CD14-positive monocyte (primary cell): ENCODE measurements at regions not wholly inside any gene's neighbourhood (a gene's known extent, or its start where the extent isn't known, plus 50 kb on each side); places are given as distances from the start of the nearest gene placed in this dataset.
"Not testable (repeated sequence)": the region's sequence is repeated elsewhere in the genome, so short reads cannot be mapped to it uniquely, and the experiment has no call there.

Source experiments
- DNase-seq, 3 donors: peaks; one replicate each; pipeline ENCODE4 v3.0.0-alpha.2; 2011 to 2022
- H2AFZ ChIP-seq: 2 replicates; pipeline ENCODE4 v1.6.0; 2012; ENCODE audit warnings: mild to moderate bottlenecking, low read depth, low read length, inconsistent platforms; ENCODE audit not compliant: insufficient read depth, poor library complexity, severe bottlenecking
- H3K27ac ChIP-seq, 2 donors: 1 replicate in 1 of 2; 2 replicates in 1 of 2; pipeline ENCODE4 v1.5.1; 2012 to 2013; ENCODE audit warnings: low read length in 2 of 2, control low read depth in 1 of 2, inconsistent platforms in 1 of 2, low read depth in 1 of 2, mild to moderate bottlenecking in 1 of 2
- H3K27me3 ChIP-seq, 2 donors: one replicate each; pipeline versions ENCODE4 v1.6.0 to v1.6.1; 2011 to 2013; ENCODE audit warnings: low read length in 2 of 2; ENCODE audit not compliant: control insufficient read depth in 2 of 2, insufficient read depth in 2 of 2
- H3K36me3 ChIP-seq, 2 donors: replicated peaks in 1 of 2; 1 replicate in 1 of 2; 2 replicates in 1 of 2; pipeline versions ENCODE4 v1.5.1 to v1.6.1; 2012 to 2013; ENCODE audit warnings: low read length in 2 of 2, control low read depth in 1 of 2, inconsistent platforms in 1 of 2, mild to moderate bottlenecking in 1 of 2; ENCODE audit not compliant: insufficient read depth in 2 of 2, control insufficient read depth in 1 of 2
- H3K4me1 ChIP-seq, 2 donors: 1 replicate in 1 of 2; 2 replicates in 1 of 2; pipeline versions ENCODE4 v1.5.1 to v1.6.1; 2012 to 2013; ENCODE audit warnings: low read length in 2 of 2, control low read depth in 1 of 2, inconsistent platforms in 1 of 2, mild to moderate bottlenecking in 1 of 2, moderate library complexity in 1 of 2; ENCODE audit not compliant: insufficient read depth in 2 of 2, control insufficient read depth in 1 of 2
- H3K4me2 ChIP-seq: replicated peaks from 2 replicates; pipeline ENCODE3; 2012; ENCODE audit warnings: low read length, moderate library complexity, mild to moderate bottlenecking; ENCODE audit not compliant: poor library complexity, severe bottlenecking; ENCODE audit errors: extremely low read depth
- H3K4me3 ChIP-seq, 3 experiments: fragments of 200-600 bp in 1 of 3; sonication (generic) in 1 of 3; replicated peaks in 1 of 3; 1 replicate in 2 of 3; 2 replicates in 1 of 3; pipeline ENCODE4 v1.5.1; 2011 to 2013; ENCODE audit warnings: low read length in 3 of 3, mild to moderate bottlenecking in 3 of 3, control low read depth in 2 of 3, low read depth in 2 of 3, inconsistent platforms in 1 of 3, moderate library complexity in 1 of 3
- H3K79me2 ChIP-seq: 2 replicates; pipeline ENCODE4 v1.6.0; 2012; ENCODE audit warnings: mild to moderate bottlenecking, control low read depth, inconsistent platforms, low read length, moderate library complexity; ENCODE audit not compliant: insufficient read depth
- H3K9ac ChIP-seq: 2 replicates; pipeline ENCODE4 v1.6.0; 2017; ENCODE audit warnings: low read length, mild to moderate bottlenecking; ENCODE audit not compliant: insufficient read depth, poor library complexity, severe bottlenecking
- H3K9me3 ChIP-seq, 2 donors: replicated peaks in 1 of 2; 1 replicate in 1 of 2; 2 replicates in 1 of 2; pipeline versions ENCODE4 v1.5.1 to v1.6.1; 2012 to 2013; ENCODE audit warnings: low read length in 2 of 2, control low read depth in 1 of 2; ENCODE audit not compliant: control insufficient read depth in 1 of 2, insufficient read depth in 1 of 2
- H4K20me1 ChIP-seq: 2 replicates; pipeline ENCODE4 v1.6.0; 2012; ENCODE audit warnings: mild to moderate bottlenecking, low read length, control low read depth, moderate library complexity; ENCODE audit not compliant: insufficient read depth
- H3K27ac Mint-ChIP-seq, 7 donors: one replicate each; pipeline ENCODE4 v1.8.0; 2020; ENCODE audit warnings: mild to moderate bottlenecking in 7 of 7, mixed read lengths in 7 of 7, moderate library complexity in 6 of 7, inconsistent platforms in 2 of 7
- H3K27me3 Mint-ChIP-seq, 3 donors: one replicate each; pipeline ENCODE4 v1.8.0; 2021 to 2022; ENCODE audit warnings: low read depth in 3 of 3, mild to moderate bottlenecking in 3 of 3, mixed read lengths in 3 of 3, moderate library complexity in 3 of 3, inconsistent platforms in 1 of 3
- H3K36me3 Mint-ChIP-seq, 2 donors: one replicate each; pipeline ENCODE4 v1.8.0; 2020; ENCODE audit warnings: mixed read lengths in 2 of 2, inconsistent platforms in 1 of 2, mild to moderate bottlenecking in 1 of 2
- H3K4me1 Mint-ChIP-seq: one replicate; pipeline ENCODE4 v1.8.0; 2020; ENCODE audit warnings: mild to moderate bottlenecking, mixed read lengths
- H3K4me3 Mint-ChIP-seq, 2 donors: one replicate each; pipeline ENCODE4 v1.8.0; 2020; ENCODE audit warnings: mild to moderate bottlenecking in 2 of 2, mixed read lengths in 2 of 2, moderate library complexity in 1 of 2
- H3K9me3 Mint-ChIP-seq, 7 donors: one replicate each; pipeline ENCODE4 v1.8.0; 2020 to 2022; ENCODE audit warnings: mixed read lengths in 7 of 7, mild to moderate bottlenecking in 6 of 7, moderate library complexity in 6 of 7, inconsistent platforms in 2 of 7
- WGBS: methylation state at CpG from one replicate; pipeline ENCODE4 v1.1.5; 2013; ENCODE audit warnings: missing lambda C conversion rate; ENCODE audit not compliant: insufficient coverage; 5-methylcytosine and 5-hydroxymethylcytosine counted together
- intact Hi-C, 2 donors: fragments of 100-400 bp; cut with micrococcal nuclease; formaldehyde crosslinking; loops; one replicate each; pipeline versions ENCODE4 v1.15.0 to v1.15.1; 2023
- TF ChIP-seq, protein P1 (sequence below): fragments of 200-600 bp; IDR thresholded peaks from one replicate; pipeline ENCODE4 v1.8.0; 2022; ENCODE audit warnings: antibody characterized with exemption, mild to moderate bottlenecking

DNA sequence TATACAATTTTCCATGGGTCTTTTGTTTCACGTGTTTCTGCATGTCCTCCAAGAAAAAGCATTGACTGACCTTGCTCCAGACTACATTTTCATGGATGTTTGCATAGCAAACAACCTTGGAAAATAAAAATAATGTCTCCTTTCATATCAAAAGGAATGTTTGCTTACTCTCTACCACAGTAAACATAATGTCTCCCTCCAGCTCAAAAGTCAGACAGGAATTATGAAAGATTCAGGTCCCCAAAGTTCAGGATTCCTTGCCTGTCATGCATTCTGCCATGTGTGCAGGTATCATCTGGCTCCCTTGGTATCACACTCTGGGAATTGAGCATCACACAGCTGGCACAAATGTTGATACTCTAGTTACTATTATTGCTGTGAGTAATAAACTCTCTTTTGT lies 103.1 kb upstream of the ZC3H15 start:
- H3K27ac ChIP-seq = no peak overlapping the region
- Mint-ChIP-seq H3K4me3 (no peak overlapping the region), H3K9me3 (peaks cover 10 to 31% (median 23%) of the 10 kb centered on the region in 7 donors), H3K36me3 (no peaks in the 10 kb centered on the region), H3K27ac (no peak overlapping the region), H3K27me3 (no peaks in the 10 kb centered on the region), H3K4me1 (no peaks in the 10 kb centered on the region)
- no peak overlapping the region for H3K4me2 ChIP-seq
- no peak overlapping the region for H3K4me3 ChIP-seq
- no peaks in the 10 kb centered on the region for H3K79me2 ChIP-seq
- H3K9ac ChIP-seq = no peak overlapping the region
- 100% methylated on average over 1 of the region's 1 CpG for WGBS
- H3K27me3 ChIP-seq = no peaks in the 10 kb centered on the region
- H4K20me1 ChIP-seq = no peaks in the 10 kb centered on the region
- no peaks in the 10 kb centered on the region for H3K36me3 ChIP-seq
- H2AFZ ChIP-seq = no peak overlapping the region
- intact Hi-C loops = no loop called here
- peaks cover 21 to 27% of the 10 kb centered on the region in 2 donors for H3K9me3 ChIP-seq
- no peaks in the 10 kb centered on the region for H3K4me1 ChIP-seq
- no peak for DNase-seq
- TF ChIP-seq, protein P1, sequence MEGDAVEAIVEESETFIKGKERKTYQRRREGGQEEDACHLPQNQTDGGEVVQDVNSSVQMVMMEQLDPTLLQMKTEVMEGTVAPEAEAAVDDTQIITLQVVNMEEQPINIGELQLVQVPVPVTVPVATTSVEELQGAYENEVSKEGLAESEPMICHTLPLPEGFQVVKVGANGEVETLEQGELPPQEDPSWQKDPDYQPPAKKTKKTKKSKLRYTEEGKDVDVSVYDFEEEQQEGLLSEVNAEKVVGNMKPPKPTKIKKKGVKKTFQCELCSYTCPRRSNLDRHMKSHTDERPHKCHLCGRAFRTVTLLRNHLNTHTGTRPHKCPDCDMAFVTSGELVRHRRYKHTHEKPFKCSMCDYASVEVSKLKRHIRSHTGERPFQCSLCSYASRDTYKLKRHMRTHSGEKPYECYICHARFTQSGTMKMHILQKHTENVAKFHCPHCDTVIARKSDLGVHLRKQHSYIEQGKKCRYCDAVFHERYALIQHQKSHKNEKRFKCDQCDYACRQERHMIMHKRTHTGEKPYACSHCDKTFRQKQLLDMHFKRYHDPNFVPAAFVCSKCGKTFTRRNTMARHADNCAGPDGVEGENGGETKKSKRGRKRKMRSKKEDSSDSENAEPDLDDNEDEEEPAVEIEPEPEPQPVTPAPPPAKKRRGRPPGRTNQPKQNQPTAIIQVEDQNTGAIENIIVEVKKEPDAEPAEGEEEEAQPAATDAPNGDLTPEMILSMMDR = no peak

DNA sequence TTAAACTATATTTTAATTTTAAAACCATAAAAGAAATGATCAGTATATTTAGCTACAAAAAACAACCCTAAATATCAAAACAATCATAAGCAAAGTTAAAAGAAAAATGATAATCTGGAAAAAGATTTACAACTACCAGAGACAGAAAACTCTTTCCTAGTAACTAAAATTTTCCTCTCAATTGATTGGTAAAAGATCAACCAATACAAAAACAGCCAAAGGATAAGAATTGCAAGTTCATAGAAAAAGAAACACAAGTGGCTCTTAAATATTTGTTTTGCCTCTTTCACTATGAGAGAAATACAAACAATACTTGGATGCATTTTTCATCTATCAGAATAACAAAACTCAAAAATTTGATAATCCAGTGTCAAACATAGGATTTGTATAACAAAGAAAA lies 101.8 kb upstream of the ZC3H15 start:
- Histone ChIP-seq H4K20me1 (no peaks in the 10 kb centered on the region), H3K79me2 (no peaks in the 10 kb centered on the region), H3K4me3 (no peak overlapping the region), H2AFZ (no peak overlapping the region), H3K27me3 (no peaks in the 10 kb centered on the region), H3K4me2 (no peak overlapping the region), H3K9me3 (peaks cover 21 to 22% of the 10 kb centered on the region in 2 donors), H3K36me3 (no peaks in the 10 kb centered on the region), H3K9ac (no peak overlapping the region), H3K4me1 (no peaks in the 10 kb centered on the region), H3K27ac (no peak overlapping the region)
- no peak overlapping the region for H3K4me3 Mint-ChIP-seq
- TF ChIP-seq, protein P1 = no peak
- H3K27ac Mint-ChIP-seq = no peak overlapping the region
- no peaks in the 10 kb centered on the region for H3K36me3 Mint-ChIP-seq
- peaks cover 10 to 31% (median 18%) of the 10 kb centered on the region in 7 donors for H3K9me3 Mint-ChIP-seq
- H3K4me1 Mint-ChIP-seq = no peaks in the 10 kb centered on the region
- DNase-seq = no peak
- intact Hi-C loops = no loop called here
- no peaks in the 10 kb centered on the region for H3K27me3 Mint-ChIP-seq

DNA sequence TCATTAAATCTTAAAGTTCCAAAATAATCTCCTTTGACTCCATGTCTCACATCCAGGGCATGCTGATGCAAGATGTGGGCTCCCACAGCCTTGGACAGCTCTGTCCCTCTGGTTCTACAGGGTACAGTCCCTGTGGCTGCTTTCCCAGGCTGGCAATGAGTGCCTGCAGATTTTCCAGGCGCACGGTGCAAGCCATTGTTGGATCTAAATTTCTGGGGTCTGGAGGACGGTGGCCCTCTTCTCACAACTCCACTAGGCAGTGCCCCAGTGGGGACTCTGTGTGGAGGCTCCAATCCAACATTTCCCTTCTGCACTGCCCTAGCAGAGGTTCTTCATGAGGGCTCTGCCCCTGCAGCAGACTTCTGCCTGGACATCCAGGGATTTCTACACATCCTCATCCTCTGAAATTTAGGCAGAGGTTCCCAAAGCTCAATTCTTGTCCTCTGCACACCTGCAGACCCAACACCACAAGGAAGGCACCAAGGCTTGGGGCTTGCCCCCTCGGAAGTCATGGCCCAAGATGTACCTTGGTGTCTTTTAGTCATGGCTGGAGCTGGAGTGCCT lies 100.3 kb upstream of the ZC3H15 start:
- peaks cover 21 to 22% of the 10 kb centered on the region in 2 donors for H3K9me3 ChIP-seq
- H3K27ac ChIP-seq, H3K27ac Mint-ChIP-seq, H3K4me1 ChIP-seq, H3K36me3 Mint-ChIP-seq, H3K9ac ChIP-seq, H3K79me2 ChIP-seq, H2AFZ ChIP-seq, H3K4me3 ChIP-seq, H3K27me3 Mint-ChIP-seq, H3K36me3 ChIP-seq, DNase-seq, H3K27me3 ChIP-seq, H3K4me1 Mint-ChIP-seq, intact Hi-C loops, H4K20me1 ChIP-seq, H3K4me2 ChIP-seq, H3K4me3 Mint-ChIP-seq: not testable (repeated sequence)
- 88% methylated on average over 4 of the region's 4 CpGs for WGBS
- H3K9me3 Mint-ChIP-seq = peaks cover 16 to 41% (median 26%) of the 10 kb centered on the region in 7 donors
